ENCODE measurements at regions not wholly inside any gene's neighbourhood (a gene's known extent, or its start where the extent isn't known, plus 50 kb on each side); places are given as distances from the start of the nearest gene placed in this dataset.
"Not testable (repeated sequence)": the region's sequence is repeated elsewhere in the genome, so short reads cannot be mapped to it uniquely, and the experiment has no call there.

DNA sequence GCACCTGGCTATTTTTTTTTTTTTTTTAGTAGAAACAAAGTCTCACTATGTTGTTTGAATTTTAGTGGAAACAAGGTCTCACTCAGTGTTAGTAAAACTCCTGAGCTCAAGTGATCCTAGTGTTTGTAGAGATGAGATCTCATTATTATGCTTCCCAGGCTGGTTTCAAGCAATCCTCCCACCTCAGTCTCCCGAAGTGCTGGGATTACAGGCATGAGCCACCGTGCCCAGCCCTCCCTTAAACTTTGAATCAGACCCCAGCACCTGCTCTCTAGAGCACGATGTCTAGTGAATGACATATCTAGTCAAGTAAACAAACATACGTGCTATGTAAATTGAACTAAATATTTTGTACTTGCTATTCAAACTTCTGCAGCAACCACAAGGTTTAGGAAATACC, 105.6 kb upstream of the MYO3A start:
- no peak overlapping the region for H2AK5ac ChIP-seq (ENCODE audit: low read length, severe bottlenecking)
- H3K9ac ChIP-seq (ENCODE audit: low read length) = no peak overlapping the region
- H3K23ac ChIP-seq (ENCODE audit: low read length in 2 of 2) = no peak overlapping the region
- H3K9me3 ChIP-seq (ENCODE audit: control insufficient read depth, low read length) = no peaks in the 10 kb centered on the region
- H3K4ac ChIP-seq (ENCODE audit: low read depth in 1 of 2, low read length in 2 of 2) = no peak overlapping the region
- H3K27ac ChIP-seq (ENCODE audit: low read length, poor library complexity, severe bottlenecking) = no peak overlapping the region
- no peak overlapping the region for H2BK120ac ChIP-seq (ENCODE audit: low read depth, low read length)
- H3K4me1 ChIP-seq (ENCODE audit: control insufficient read depth, insufficient read depth, low read depth, low read length) = no peaks in the 10 kb centered on the region
- no peak overlapping the region for H2BK5ac ChIP-seq (ENCODE audit: low read depth, low read length, poor library complexity, severe bottlenecking)
- no peak overlapping the region for H4K8ac ChIP-seq (ENCODE audit: low read length)
- no peak overlapping the region for H2AFZ ChIP-seq (ENCODE audit: low read depth, low read length)
- H3K36me3 ChIP-seq (ENCODE audit: control insufficient read depth in 1 of 2, insufficient read depth in 2 of 2, low read depth in 1 of 2, low read length in 2 of 2) = no peaks in the 10 kb centered on the region
- DNase-seq = no peak
- no peak overlapping the region for H3K4me2 ChIP-seq (ENCODE audit: low read length, poor library complexity, severe bottlenecking)
- no peak overlapping the region for H3K18ac ChIP-seq (ENCODE audit: low read depth in 1 of 2, low read length in 2 of 2)
- no peak overlapping the region for H3K14ac ChIP-seq (ENCODE audit: low read length in 2 of 2)
- H3K27me3 ChIP-seq (ENCODE audit: control insufficient read depth in 1 of 2, insufficient read depth in 1 of 2, low read length in 2 of 2) = no peaks in the 10 kb centered on the region
- 72% methylated on average over 2 of the region's 4 CpGs for WGBS
- H2BK12ac ChIP-seq (ENCODE audit: low read length in 2 of 2) = no peak overlapping the region
- H3K79me1 ChIP-seq (replicated peaks; ENCODE audit: low read length, poor library complexity, severe bottlenecking) = no peaks in the 10 kb centered on the region
- no peak overlapping the region for H2BK15ac ChIP-seq (ENCODE audit: low read depth, poor library complexity, severe bottlenecking)
- no peak overlapping the region for H4K91ac ChIP-seq (ENCODE audit: low read length)
- H3K4me3 ChIP-seq (ENCODE audit: insufficient read depth in 1 of 2, low read depth in 1 of 2, low read length in 2 of 2) = no peak overlapping the region

DNA sequence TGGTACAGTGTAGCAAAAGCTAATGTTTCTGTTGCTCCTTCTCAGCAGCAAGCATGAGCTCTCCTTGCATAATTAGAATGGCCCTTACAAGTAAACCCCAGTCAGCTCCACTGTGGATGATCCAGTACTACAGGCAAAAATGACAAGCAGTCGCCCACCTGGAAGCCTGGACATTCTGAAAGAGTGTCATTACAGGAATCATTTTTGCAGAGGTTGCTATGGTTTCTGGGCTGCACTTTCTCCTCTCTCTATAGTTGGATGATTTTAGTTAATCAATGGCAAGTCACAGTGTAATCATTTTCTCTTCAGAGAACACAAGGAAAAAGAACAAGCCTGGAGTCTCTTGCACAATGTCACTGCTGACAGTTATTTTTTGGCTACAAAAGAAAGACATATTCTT, 102.9 kb upstream of the MYO3A start:
- H2AK5ac ChIP-seq (ENCODE audit: low read length, severe bottlenecking) = no peak overlapping the region
- no peak overlapping the region for H2BK15ac ChIP-seq (ENCODE audit: low read depth, poor library complexity, severe bottlenecking)
- 100% methylated on average over 1 of the region's 1 CpG for WGBS
- no peak overlapping the region for H3K18ac ChIP-seq (ENCODE audit: low read depth in 1 of 2, low read length in 2 of 2)
- no peak overlapping the region for H3K4ac ChIP-seq (ENCODE audit: low read depth in 1 of 2, low read length in 2 of 2)
- H3K4me2 ChIP-seq (ENCODE audit: low read length, poor library complexity, severe bottlenecking) = no peak overlapping the region
- H3K23ac ChIP-seq (ENCODE audit: low read length in 2 of 2) = no peak overlapping the region
- no peak overlapping the region for H4K8ac ChIP-seq (ENCODE audit: low read length)
- no peak overlapping the region for H4K91ac ChIP-seq (ENCODE audit: low read length)
- H3K9me3 ChIP-seq (ENCODE audit: control insufficient read depth, low read length) = no peaks in the 10 kb centered on the region
- H3K9ac ChIP-seq (ENCODE audit: low read length) = no peak overlapping the region
- H2BK12ac ChIP-seq (ENCODE audit: low read length in 2 of 2) = no peak overlapping the region
- no peak overlapping the region for H2BK120ac ChIP-seq (ENCODE audit: low read depth, low read length)
- no peaks in the 10 kb centered on the region for H3K27me3 ChIP-seq (ENCODE audit: control insufficient read depth in 1 of 2, insufficient read depth in 1 of 2, low read length in 2 of 2)
- H2AFZ ChIP-seq (ENCODE audit: low read depth, low read length) = no peak overlapping the region
- H3K27ac ChIP-seq (ENCODE audit: low read length, poor library complexity, severe bottlenecking) = no peak overlapping the region
- no peak overlapping the region for H2BK5ac ChIP-seq (ENCODE audit: low read depth, low read length, poor library complexity, severe bottlenecking)
- H3K4me1 ChIP-seq (ENCODE audit: control insufficient read depth, insufficient read depth, low read depth, low read length) = no peaks in the 10 kb centered on the region
- no peak for DNase-seq
- no peak overlapping the region for H3K4me3 ChIP-seq (ENCODE audit: insufficient read depth in 1 of 2, low read depth in 1 of 2, low read length in 2 of 2)
- no peaks in the 10 kb centered on the region for H3K79me1 ChIP-seq (replicated peaks; ENCODE audit: low read length, poor library complexity, severe bottlenecking)
- H3K36me3 ChIP-seq (ENCODE audit: control insufficient read depth in 1 of 2, insufficient read depth in 2 of 2, low read depth in 1 of 2, low read length in 2 of 2) = no peaks in the 10 kb centered on the region
- no peak overlapping the region for H3K14ac ChIP-seq (ENCODE audit: low read length in 2 of 2)

DNA sequence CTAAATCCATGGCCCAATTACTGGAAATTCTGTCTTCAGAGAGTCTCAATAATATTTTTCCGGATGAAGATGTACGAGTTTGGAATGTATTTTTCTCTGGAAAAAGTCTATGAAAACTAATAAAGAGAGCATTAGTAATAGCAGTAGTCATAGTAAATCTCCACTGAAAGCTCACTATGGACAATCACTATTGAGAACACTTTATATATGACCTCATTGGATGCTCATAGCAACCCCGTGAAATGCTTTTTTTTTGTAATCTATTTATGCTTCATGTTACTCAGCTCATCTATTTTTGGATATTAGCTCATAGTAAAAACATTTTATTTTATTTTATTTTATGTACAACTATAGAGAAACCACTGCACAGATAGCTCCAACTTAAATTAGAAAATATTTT, 94.3 kb upstream of the MYO3A start:
- no peaks in the 10 kb centered on the region for H3K4me1 ChIP-seq (ENCODE audit: control insufficient read depth, insufficient read depth, low read depth, low read length)
- no peak overlapping the region for H2BK120ac ChIP-seq (ENCODE audit: low read depth, low read length)
- H3K4me2 ChIP-seq (ENCODE audit: low read length, poor library complexity, severe bottlenecking) = no peak overlapping the region
- no peak overlapping the region for H2AK5ac ChIP-seq (ENCODE audit: low read length, severe bottlenecking)
- H2BK12ac ChIP-seq (ENCODE audit: low read length in 2 of 2) = no peak overlapping the region
- H2BK5ac ChIP-seq (ENCODE audit: low read depth, low read length, poor library complexity, severe bottlenecking) = no peak overlapping the region
- H3K9me3 ChIP-seq (ENCODE audit: control insufficient read depth, low read length) = no peaks in the 10 kb centered on the region
- H3K36me3 ChIP-seq (ENCODE audit: control insufficient read depth in 1 of 2, insufficient read depth in 2 of 2, low read depth in 1 of 2, low read length in 2 of 2) = no peaks in the 10 kb centered on the region
- no peak overlapping the region for H3K14ac ChIP-seq (ENCODE audit: low read length in 2 of 2)
- H3K79me1 ChIP-seq (replicated peaks; ENCODE audit: low read length, poor library complexity, severe bottlenecking) = no peaks in the 10 kb centered on the region
- H3K18ac ChIP-seq (ENCODE audit: low read depth in 1 of 2, low read length in 2 of 2) = no peak overlapping the region
- H4K91ac ChIP-seq (ENCODE audit: low read length) = no peak overlapping the region
- H3K27me3 ChIP-seq (ENCODE audit: control insufficient read depth in 1 of 2, insufficient read depth in 1 of 2, low read length in 2 of 2) = no peaks in the 10 kb centered on the region
- DNase-seq = no peak
- no peak overlapping the region for H3K4ac ChIP-seq (ENCODE audit: low read depth in 1 of 2, low read length in 2 of 2)
- H2AFZ ChIP-seq (ENCODE audit: low read depth, low read length) = no peak overlapping the region
- H3K9ac ChIP-seq (ENCODE audit: low read length) = no peak overlapping the region
- H3K4me3 ChIP-seq (ENCODE audit: insufficient read depth in 1 of 2, low read depth in 1 of 2, low read length in 2 of 2) = no peak overlapping the region
- no peak overlapping the region for H3K23ac ChIP-seq (ENCODE audit: low read length in 2 of 2)
- H2BK15ac ChIP-seq (ENCODE audit: low read depth, poor library complexity, severe bottlenecking) = no peak overlapping the region
- H3K27ac ChIP-seq (ENCODE audit: low read length, poor library complexity, severe bottlenecking) = no peak overlapping the region
- H4K8ac ChIP-seq (ENCODE audit: low read length) = no peak overlapping the region
- WGBS = no CpG with 5 or more reads among the region's 3 CpGs

DNA sequence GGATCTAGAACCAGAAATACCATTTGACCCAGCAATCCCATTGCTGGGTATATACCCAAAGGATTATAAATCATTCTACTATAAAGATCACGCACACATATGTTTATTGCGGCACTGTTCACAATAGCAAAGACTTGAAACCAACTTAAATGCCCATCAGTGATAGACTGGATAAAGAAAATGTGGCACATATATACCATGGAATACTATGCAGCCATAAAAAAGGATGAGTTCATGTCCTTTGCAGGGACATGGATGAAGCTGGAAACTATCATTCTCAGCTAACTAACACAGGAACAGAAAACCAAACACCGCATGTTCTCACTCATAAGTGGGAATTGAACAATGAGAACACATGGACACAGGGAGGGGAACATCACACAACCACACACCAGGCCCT, 93.2 kb upstream of the MYO3A start:
- not testable (repeated sequence) for H2AFZ ChIP-seq (ENCODE audit: low read depth, low read length); H3K9me3 ChIP-seq (ENCODE audit: control insufficient read depth, low read length); H3K23ac ChIP-seq (ENCODE audit: low read length in 2 of 2); DNase-seq; H3K4me3 ChIP-seq (ENCODE audit: insufficient read depth in 1 of 2, low read depth in 1 of 2, low read length in 2 of 2); H3K18ac ChIP-seq (ENCODE audit: low read depth in 1 of 2, low read length in 2 of 2); H4K8ac ChIP-seq (ENCODE audit: low read length); H3K9ac ChIP-seq (ENCODE audit: low read length); H2BK15ac ChIP-seq (ENCODE audit: low read depth, poor library complexity, severe bottlenecking); H3K4me2 ChIP-seq (ENCODE audit: low read length, poor library complexity, severe bottlenecking); H2BK5ac ChIP-seq (ENCODE audit: low read depth, low read length, poor library complexity, severe bottlenecking); H4K91ac ChIP-seq (ENCODE audit: low read length); H3K27me3 ChIP-seq (ENCODE audit: control insufficient read depth in 1 of 2, insufficient read depth in 1 of 2, low read length in 2 of 2); H3K14ac ChIP-seq (ENCODE audit: low read length in 2 of 2); H3K79me1 ChIP-seq (replicated peaks; ENCODE audit: low read length, poor library complexity, severe bottlenecking); H2BK120ac ChIP-seq (ENCODE audit: low read depth, low read length); H3K27ac ChIP-seq (ENCODE audit: low read length, poor library complexity, severe bottlenecking); H2BK12ac ChIP-seq (ENCODE audit: low read length in 2 of 2); H3K4ac ChIP-seq (ENCODE audit: low read depth in 1 of 2, low read length in 2 of 2); H3K36me3 ChIP-seq (ENCODE audit: control insufficient read depth in 1 of 2, insufficient read depth in 2 of 2, low read depth in 1 of 2, low read length in 2 of 2); H3K4me1 ChIP-seq (ENCODE audit: control insufficient read depth, insufficient read depth, low read depth, low read length); H2AK5ac ChIP-seq (ENCODE audit: low read length, severe bottlenecking)
- 100% methylated on average over 1 of the region's 3 CpGs for WGBS

Data from mesenchymal stem cell (in vitro differentiated cells and primary cell).